H1 (cell line): ENCODE measurements at regions not wholly inside any gene's neighbourhood (a gene's known extent, or its start where the extent isn't known, plus 50 kb on each side); places are given as distances from the start of the nearest gene placed in this dataset.

ENCODE experiments used
- CTCF ChIA-PET: fragments of 300-600 bp; sonication (Branson Sonifier 250); formaldehyde crosslinking; loops from one replicate; lab custom pipeline; 2021; ENCODE audit not compliant: partially characterized antibody; lab: Charles Lee
- POLR2A ChIA-PET: fragments of 300-600 bp; sonication (Branson Sonifier 250); formaldehyde crosslinking; loops from one replicate; lab custom pipeline; 2021; ENCODE audit warnings: inconsistent platforms; ENCODE audit not compliant: partially characterized antibody; lab: Charles Lee
- DNase-seq, 2 experiments: peaks; one replicate each; pipeline versions ENCODE4 v3.0.0 to v3.0.0-alpha.2; 2010 to 2022; ENCODE audit warnings: low spot score in 2 of 2, low read depth in 1 of 2, mixed read lengths in 1 of 2
- FAIRE-seq: peaks from 2 replicates; lab custom pipeline; 2011; peaks lifted over from hg19 to GRCh38; lab: Jason Lieb, UNC
- H2AFZ ChIP-seq: 2 replicates; pipeline ENCODE4 v1.8.1; 2012; ENCODE audit warnings: low read length, inconsistent platforms
- H2AK5ac ChIP-seq: 2 replicates; pipeline ENCODE4 v1.6.1; 2013; ENCODE audit warnings: low read depth, low read length
- H2BK120ac ChIP-seq: replicated peaks from 2 replicates; pipeline ENCODE3; 2013; ENCODE audit warnings: low read depth, low read length, inconsistent platforms
- H2BK12ac ChIP-seq: 2 replicates; pipeline ENCODE4 v1.6.1; 2013; ENCODE audit warnings: low read depth, low read length
- H2BK15ac ChIP-seq: 2 replicates; pipeline ENCODE4 v1.6.1; 2013; ENCODE audit warnings: low read length
- H2BK20ac ChIP-seq: 2 replicates; pipeline ENCODE4 v1.6.1; 2013; ENCODE audit warnings: low read length
- H2BK5ac ChIP-seq: 2 replicates; pipeline ENCODE4 v1.6.1; 2013; ENCODE audit warnings: low read depth, low read length
- H3K14ac ChIP-seq: 2 replicates; pipeline ENCODE4 v1.6.1; 2013; ENCODE audit warnings: inconsistent platforms; ENCODE audit not compliant: insufficient read length
- H3K18ac ChIP-seq: 2 replicates; pipeline ENCODE4 v1.6.1; 2013; ENCODE audit warnings: low read length; ENCODE audit errors: extremely low read depth
- H3K23ac ChIP-seq: 2 replicates; pipeline ENCODE4 v1.6.1; 2013; ENCODE audit warnings: inconsistent platforms; ENCODE audit not compliant: insufficient read length
- H3K23me2 ChIP-seq: 2 replicates; pipeline ENCODE4 v1.6.1; 2013; ENCODE audit warnings: low read depth, low read length
- H3K27ac ChIP-seq: 2 replicates; pipeline ENCODE4 v1.6.1; 2011; ENCODE audit warnings: low read depth, low read length, inconsistent platforms
- H3K27me3 ChIP-seq, 4 experiments: replicated peaks in 1 of 4; 1 replicate in 1 of 4; 2 replicates in 3 of 4; pipeline versions ENCODE4 v1.6.1 to v1.8.1; 2011 to 2013; ENCODE audit warnings: low read length in 3 of 4, mild to moderate bottlenecking in 3 of 4, inconsistent platforms in 2 of 4, mixed read lengths in 2 of 4, moderate library complexity in 1 of 4; ENCODE audit not compliant: control insufficient read depth in 3 of 4, insufficient read depth in 3 of 4; ENCODE audit errors: extremely low read depth in 1 of 4
- H3K36me3 ChIP-seq, 4 experiments: 2 replicates each; pipeline versions ENCODE4 v1.6.1 to v1.8.1; 2011 to 2013; ENCODE audit warnings: mild to moderate bottlenecking in 4 of 4, low read length in 3 of 4, moderate library complexity in 2 of 4, control low read depth in 1 of 4, inconsistent platforms in 1 of 4; ENCODE audit not compliant: insufficient read depth in 4 of 4, control insufficient read depth in 2 of 4
- H3K4ac ChIP-seq: replicated peaks from 2 replicates; pipeline ENCODE3; 2013; ENCODE audit warnings: low read length, low read depth, mixed read lengths, inconsistent platforms; ENCODE audit not compliant: insufficient read length
- H3K4me1 ChIP-seq, 4 experiments: replicated peaks in 1 of 4; 1 replicate in 1 of 4; 2 replicates in 3 of 4; pipeline versions ENCODE4 v1.6.1 to v1.8.1; 2011 to 2013; ENCODE audit warnings: low read length in 3 of 4, inconsistent platforms in 2 of 4, mixed read lengths in 1 of 4; ENCODE audit not compliant: insufficient read depth in 4 of 4, control insufficient read depth in 3 of 4
- H3K4me2 ChIP-seq, 2 experiments: 2 replicates each; pipeline versions ENCODE4 v1.6.1 to v1.8.1; 2011 to 2013; ENCODE audit warnings: low read depth in 2 of 2, low read length in 2 of 2, control low read depth in 1 of 2, inconsistent platforms in 1 of 2, mild to moderate bottlenecking in 1 of 2; ENCODE audit not compliant: insufficient read depth in 1 of 2
- H3K4me3 ChIP-seq, 4 experiments: fragments of 200-600, 300-600 bp in 1 of 4; sonication (generic), shearing (Covaris generic), sonication (Bioruptor Twin) in 1 of 4; 2 replicates each; pipeline versions ENCODE4 v1.5.1 to v1.8.1; 2011 to 2016; ENCODE audit warnings: low read length in 4 of 4, low read depth in 3 of 4, control low read depth in 2 of 4, inconsistent platforms in 2 of 4, mild to moderate bottlenecking in 2 of 4, mixed read lengths in 1 of 4, moderate library complexity in 1 of 4; ENCODE audit not compliant: insufficient read depth in 2 of 4; ENCODE audit errors: extremely low read depth in 1 of 4
- H3K56ac ChIP-seq: replicated peaks from 2 replicates; pipeline ENCODE3; 2013; ENCODE audit warnings: low read depth, mild to moderate bottlenecking, mixed read lengths, low read length, inconsistent platforms; ENCODE audit not compliant: insufficient read length
- H3K79me1 ChIP-seq: 2 replicates; pipeline ENCODE4 v1.6.1; 2013; ENCODE audit warnings: low read depth, low read length, control low read depth
- H3K79me2 ChIP-seq, 2 experiments: 2 replicates each; pipeline versions ENCODE4 v1.6.1 to v1.8.1; 2012 to 2013; ENCODE audit warnings: low read length in 2 of 2, mild to moderate bottlenecking in 2 of 2, inconsistent platforms in 1 of 2; ENCODE audit not compliant: insufficient read depth in 2 of 2, control insufficient read depth in 1 of 2
- H3K9ac ChIP-seq, 4 experiments: replicated peaks in 1 of 4; 1 replicate in 1 of 4; 2 replicates in 3 of 4; pipeline versions ENCODE4 v1.6.1 to v1.8.1; 2011 to 2013; ENCODE audit warnings: low read depth in 3 of 4, low read length in 3 of 4, control low read depth in 2 of 4, mild to moderate bottlenecking in 2 of 4, moderate library complexity in 2 of 4, inconsistent platforms in 1 of 4; ENCODE audit errors: extremely low read depth in 1 of 4
- H3K9me3 ChIP-seq, 2 experiments: 2 replicates each; pipeline versions ENCODE4 v1.6.1 to v1.8.1; 2012 to 2013; ENCODE audit warnings: mild to moderate bottlenecking in 2 of 2, moderate library complexity in 2 of 2, control low read depth in 1 of 2, inconsistent platforms in 1 of 2, low read depth in 1 of 2, low read length in 1 of 2, mixed read lengths in 1 of 2; ENCODE audit not compliant: insufficient read depth in 2 of 2
- H4K20me1 ChIP-seq, 2 experiments: replicated peaks in 1 of 2; 2 replicates each; pipeline versions ENCODE3 to v1.8.1; 2011 to 2013; ENCODE audit warnings: inconsistent platforms in 2 of 2, low read length in 2 of 2, mild to moderate bottlenecking in 1 of 2; ENCODE audit not compliant: insufficient read depth in 2 of 2, control insufficient read depth in 1 of 2
- H4K5ac ChIP-seq: 2 replicates; pipeline ENCODE4 v1.6.1; 2013; ENCODE audit warnings: low read length, low read depth, mixed read lengths, inconsistent platforms; ENCODE audit not compliant: insufficient read length
- H4K8ac ChIP-seq: 2 replicates; pipeline ENCODE4 v1.8.0; 2013; ENCODE audit warnings: mild to moderate bottlenecking, moderate library complexity, low read length, inconsistent platforms; ENCODE audit not compliant: insufficient read depth; ENCODE audit errors: extremely low read depth
- H4K91ac ChIP-seq: replicated peaks from 2 replicates; pipeline ENCODE3; 2013; ENCODE audit warnings: low read length, mixed read lengths, inconsistent platforms; ENCODE audit not compliant: insufficient read length
- BCL11A ChIP-seq, 2 experiments: IDR thresholded peaks; one replicate each; pipeline ENCODE4 v1.6.1; 2011; ENCODE audit warnings: low read depth in 2 of 2, low read length in 2 of 2, mild to moderate bottlenecking in 2 of 2
- CREB1 ChIP-seq: IDR thresholded peaks from 2 replicates; pipeline ENCODE4 v1.6.1; 2012; ENCODE audit warnings: inconsistent platforms
- KDM5A ChIP-seq: fragments of 200-600 bp; IDR thresholded peaks from 2 replicates; pipeline ENCODE4 v1.7.1; 2012; ENCODE audit warnings: mild to moderate bottlenecking, low read length, inconsistent platforms, mixed read lengths
- POLR2A ChIP-seq, 2 experiments: IDR thresholded peaks; 1 replicate in 1 of 2; 2 replicates in 1 of 2; pipeline ENCODE4 v1.6.1; 2011; ENCODE audit warnings: low read depth in 2 of 2, low read length in 2 of 2, mild to moderate bottlenecking in 2 of 2; ENCODE audit errors: control extremely low read depth in 1 of 2
- RAD21 ChIP-seq, 2 experiments: IDR thresholded peaks in 1 of 2; conservative IDR thresholded peaks in 1 of 2; 2 replicates each; pipeline ENCODE4 v1.6.1; 2011; ENCODE audit warnings: low read depth in 2 of 2, low read length in 2 of 2, improper control_type of control experiment in 1 of 2, inconsistent platforms in 1 of 2, mild to moderate bottlenecking in 1 of 2, moderate library complexity in 1 of 2
- WGBS, 2 experiments: shearing (Covaris generic) in 1 of 2; methylation state at CpG; one replicate each; pipeline versions ENCODE4 v1.1.6 to v1.1.7; 2013 to 2015; ENCODE audit warnings: low lambda C conversion rate in 2 of 2, mixed read lengths in 2 of 2, inconsistent platforms in 1 of 2, low coverage in 1 of 2, missing lambda C conversion rate in 1 of 2; ENCODE audit not compliant: insufficient replicate concordance in 2 of 2, insufficient coverage in 1 of 2, insufficient read length in 1 of 2; ENCODE audit errors: extremely low coverage in 1 of 2, missing lambda C conversion rate in 1 of 2; 5-methylcytosine and 5-hydroxymethylcytosine counted together
- TF ChIP-seq, protein P1 (sequence below), 3 experiments: IDR thresholded peaks; 1 replicate in 2 of 3; 2 replicates in 1 of 3; pipeline versions ENCODE4 v1.5.1 to v1.6.1; 2011; ENCODE audit warnings: low read length in 3 of 3, mild to moderate bottlenecking in 3 of 3, inconsistent platforms in 2 of 3, low read depth in 1 of 3, moderate library complexity in 1 of 3; ENCODE audit not compliant: insufficient read depth in 1 of 3; ENCODE audit errors: control extremely low read depth in 1 of 3

DNA sequence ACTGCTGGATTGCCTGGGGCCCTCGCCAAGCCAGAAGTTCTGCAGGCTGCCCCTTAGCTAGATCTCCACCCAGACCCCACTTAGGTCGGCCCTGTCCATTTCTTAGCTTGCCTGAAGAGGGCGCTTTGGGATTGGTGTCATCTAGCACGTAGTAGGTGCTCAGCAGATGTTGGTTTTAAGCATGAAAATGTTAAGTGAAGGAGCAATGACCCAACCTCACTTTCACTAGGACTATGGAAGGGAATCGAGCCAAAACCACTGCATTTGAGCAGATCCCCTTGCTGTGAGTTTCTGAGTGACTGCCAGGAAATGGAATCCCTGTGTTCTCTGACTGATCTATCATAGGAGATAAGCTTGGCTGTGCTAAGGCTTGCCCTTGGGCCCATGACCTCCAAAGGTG, 131.7 kb upstream of the EEPD1 start:
- WGBS, 2 experiments, result 38% methylated on average over 5 of the region's 5 CpGs; no CpG with 5 or more reads in 1 of the 2 experiments
- no peak overlapping the region; the same call in 1 of the 2 replicates for H4K8ac ChIP-seq
- H4K91ac ChIP-seq, result no peak overlapping the region
- 0 out of 2 replicates have a peak overlapping the region, but pooled peaks have one; percentile 57 for H3K18ac ChIP-seq
- FAIRE-seq (peak; percentile 79), DNase-seq (peak in 1 of 2 experiments; percentile 73)
- H3K9ac ChIP-seq, result no peak overlapping the region
- H2BK120ac ChIP-seq, result no peak overlapping the region
- H3K79me1 ChIP-seq, result no peaks in the 10 kb centered on the region
- H3K4me1 ChIP-seq, result no peaks in the 10 kb centered on the region; a peak in 1 of 7 replicates
- H2BK15ac ChIP-seq, result 0 out of 2 replicates have a peak overlapping the region, but pooled peaks have one; percentile 77
- no peaks in the 10 kb centered on the region for H3K27me3 ChIP-seq
- H2BK20ac ChIP-seq, result no peak overlapping the region
- H3K4ac ChIP-seq, result no peak overlapping the region
- H3K4me2 ChIP-seq, result no peak overlapping the region
- ChIA-PET POLR2A (interaction anchor here (0.6 kb wide), 1 partner anchor 21 kb away, joined by 5 read pairs; no protein-coding TSS in a partner anchor), CTCF (interaction anchor here (0.6 to 4.1 kb wide), 47 partner anchors 10 to 1334 kb away, joined by 3 to 45 read pairs (median 5); no protein-coding TSS in a partner anchor)
- no peak overlapping the region for H4K5ac ChIP-seq
- no peaks in the 10 kb centered on the region for H3K9me3 ChIP-seq
- no peaks in the 10 kb centered on the region for H3K36me3 ChIP-seq
- H3K23me2 ChIP-seq, result no peaks in the 10 kb centered on the region
- H2BK12ac ChIP-seq, result peak overlapping the region; percentile 91; the same call in 1 of the 2 replicates
- no peak overlapping the region for H3K27ac ChIP-seq
- H3K14ac ChIP-seq, result no peak overlapping the region
- TF ChIP-seq, protein P1, sequence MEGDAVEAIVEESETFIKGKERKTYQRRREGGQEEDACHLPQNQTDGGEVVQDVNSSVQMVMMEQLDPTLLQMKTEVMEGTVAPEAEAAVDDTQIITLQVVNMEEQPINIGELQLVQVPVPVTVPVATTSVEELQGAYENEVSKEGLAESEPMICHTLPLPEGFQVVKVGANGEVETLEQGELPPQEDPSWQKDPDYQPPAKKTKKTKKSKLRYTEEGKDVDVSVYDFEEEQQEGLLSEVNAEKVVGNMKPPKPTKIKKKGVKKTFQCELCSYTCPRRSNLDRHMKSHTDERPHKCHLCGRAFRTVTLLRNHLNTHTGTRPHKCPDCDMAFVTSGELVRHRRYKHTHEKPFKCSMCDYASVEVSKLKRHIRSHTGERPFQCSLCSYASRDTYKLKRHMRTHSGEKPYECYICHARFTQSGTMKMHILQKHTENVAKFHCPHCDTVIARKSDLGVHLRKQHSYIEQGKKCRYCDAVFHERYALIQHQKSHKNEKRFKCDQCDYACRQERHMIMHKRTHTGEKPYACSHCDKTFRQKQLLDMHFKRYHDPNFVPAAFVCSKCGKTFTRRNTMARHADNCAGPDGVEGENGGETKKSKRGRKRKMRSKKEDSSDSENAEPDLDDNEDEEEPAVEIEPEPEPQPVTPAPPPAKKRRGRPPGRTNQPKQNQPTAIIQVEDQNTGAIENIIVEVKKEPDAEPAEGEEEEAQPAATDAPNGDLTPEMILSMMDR (IDR thresholded peaks at IDR 0.05; ENCODE audit: control extremely low read depth in 1 of 3, insufficient read depth in 1 of 3, low read depth in 1 of 3, low read length in 3 of 3), result peak; percentile 74 to 90 (median 88)
- TF ChIP-seq POLR2A (IDR thresholded peaks at IDR 0.05; ENCODE audit: control extremely low read depth in 1 of 2, low read depth in 2 of 2, low read length in 2 of 2) (no peak), RAD21 (IDR thresholded peaks at IDR 0.05 in 1 of 2, conservative IDR thresholded peaks at IDR 0.05 in 1 of 2; ENCODE audit: low read depth in 2 of 2, low read length in 2 of 2) (peak; percentile 80 to 94), KDM5A (no peak), BCL11A (IDR thresholded peaks at IDR 0.05; ENCODE audit: low read depth in 2 of 2, low read length in 2 of 2) (no peak), CREB1 (peak; percentile 35; the same call in 1 of the 2 replicates)
- H4K20me1 ChIP-seq, result no peaks in the 10 kb centered on the region
- H3K4me3 ChIP-seq, result no peak overlapping the region
- no peak overlapping the region for H2AFZ ChIP-seq
- no peak overlapping the region for H3K23ac ChIP-seq
- no peak overlapping the region for H3K56ac ChIP-seq
- H3K79me2 ChIP-seq, result no peaks in the 10 kb centered on the region
- no peak overlapping the region for H2AK5ac ChIP-seq
- peak overlapping the region; percentile 32; the same call in 1 of the 2 replicates for H2BK5ac ChIP-seq
